ENCODE measurements at regions not wholly inside any gene's neighbourhood (a gene's known extent, or its start where the extent isn't known, plus 50 kb on each side); places are given as distances from the start of the nearest gene placed in this dataset.

- intact Hi-C loops (cut with micrococcal nuclease) = no loop called here
- CTCF ChIA-PET = no interaction called here
- H3K4me3 Mint-ChIP-seq = no peak overlapping the region
- H3K27ac Mint-ChIP-seq = no peak overlapping the region
- no peak for TF ChIP-seq CTCF (IDR thresholded peaks at IDR 0.05)
- H3K9me3 Mint-ChIP-seq = no peaks in the 10 kb centered on the region
- DNase-seq (no peak), ATAC-seq (no peak)
- no peaks in the 10 kb centered on the region for H3K4me1 Mint-ChIP-seq (ENCODE audit: low read depth)
- POLR2A ChIA-PET = no interaction called here
- H3K36me3 Mint-ChIP-seq (ENCODE audit: low read depth) = no peaks in the 10 kb centered on the region
- no peaks in the 10 kb centered on the region for H3K27me3 Mint-ChIP-seq
These were observed 430.6 kb downstream of the ZNF608 start for GRCh38 chr5:124315741-124316415.

GRCh38 chr5:124310453-124310852, 436.0 kb downstream of the ZNF608 start:
- DNase-seq (no peak), ATAC-seq (no peak)
- H3K9me3 Mint-ChIP-seq = no peaks in the 10 kb centered on the region
- intact Hi-C loops (cut with micrococcal nuclease) = no loop called here
- H3K27ac Mint-ChIP-seq = no peak overlapping the region
- H3K4me3 Mint-ChIP-seq = no peak overlapping the region
- CTCF ChIA-PET = no interaction called here
- H3K4me1 Mint-ChIP-seq (ENCODE audit: low read depth) = no peaks in the 10 kb centered on the region
- POLR2A ChIA-PET = no interaction called here
- H3K27me3 Mint-ChIP-seq = no peaks in the 10 kb centered on the region
- H3K36me3 Mint-ChIP-seq (ENCODE audit: low read depth) = no peaks in the 10 kb centered on the region
- no peak for TF ChIP-seq CTCF (IDR thresholded peaks at IDR 0.05)

- no peak for TF ChIP-seq CTCF (IDR thresholded peaks at IDR 0.05)
- ChIA-PET CTCF (no interaction called here), POLR2A (no interaction called here)
- Mint-ChIP-seq H3K4me3 (no peak overlapping the region), H3K9me3 (no peaks in the 10 kb centered on the region), H3K36me3 (ENCODE audit: low read depth) (no peaks in the 10 kb centered on the region), H3K4me1 (ENCODE audit: low read depth) (no peaks in the 10 kb centered on the region), H3K27ac (no peak overlapping the region), H3K27me3 (no peaks in the 10 kb centered on the region)
- DNase-seq (no peak), ATAC-seq (no peak)
- intact Hi-C loops (cut with micrococcal nuclease) = no loop called here
These were observed 437.0 kb downstream of the ZNF608 start for GRCh38 chr5:124309241-124309980.

GRCh38 chr5:124303366-124303765, 443.1 kb downstream of the ZNF608 start:
- Mint-ChIP-seq H3K27ac (no peak overlapping the region), H3K27me3 (no peaks in the 10 kb centered on the region), H3K36me3 (ENCODE audit: low read depth) (no peaks in the 10 kb centered on the region), H3K4me1 (ENCODE audit: low read depth) (no peaks in the 10 kb centered on the region), H3K9me3 (no peaks in the 10 kb centered on the region), H3K4me3 (no peak overlapping the region)
- DNase-seq (no peak), ATAC-seq (no peak)
- ChIA-PET CTCF (no interaction called here), POLR2A (no interaction called here)
- no peak for TF ChIP-seq CTCF (IDR thresholded peaks at IDR 0.05)
- intact Hi-C loops (cut with micrococcal nuclease) = no loop called here

GRCh38 chr5:124302533-124302932, 443.9 kb downstream of the ZNF608 start:
- CTCF ChIA-PET = no interaction called here
- no peaks in the 10 kb centered on the region for H3K27me3 Mint-ChIP-seq
- H3K9me3 Mint-ChIP-seq = no peaks in the 10 kb centered on the region
- no peaks in the 10 kb centered on the region for H3K36me3 Mint-ChIP-seq (ENCODE audit: low read depth)
- no peak for TF ChIP-seq CTCF (IDR thresholded peaks at IDR 0.05)
- ATAC-seq = no peak
- intact Hi-C loops (cut with micrococcal nuclease) = no loop called here
- no peaks in the 10 kb centered on the region for H3K4me1 Mint-ChIP-seq (ENCODE audit: low read depth)
- no peak overlapping the region for H3K27ac Mint-ChIP-seq
- H3K4me3 Mint-ChIP-seq = no peak overlapping the region
- POLR2A ChIA-PET = no interaction called here
- DNase-seq = no peak
